Kidney capillary endothelial cell (primary cell): ENCODE measurements at regions not wholly inside any gene's neighbourhood (a gene's known extent, or its start where the extent isn't known, plus 50 kb on each side); places are given as distances from the start of the nearest gene placed in this dataset.
A peak's percentile ranks its signal among the peaks of the same experiment; 100 is the strongest.
"Not testable (repeated sequence)": the region's sequence is repeated elsewhere in the genome, so short reads cannot be mapped to it uniquely, and the experiment has no call there.

Source experiments
- DNase-seq: peaks from one replicate; pipeline ENCODE4 v3.0.0-alpha.2; 2018; ENCODE audit warnings: low spot score

DNA sequence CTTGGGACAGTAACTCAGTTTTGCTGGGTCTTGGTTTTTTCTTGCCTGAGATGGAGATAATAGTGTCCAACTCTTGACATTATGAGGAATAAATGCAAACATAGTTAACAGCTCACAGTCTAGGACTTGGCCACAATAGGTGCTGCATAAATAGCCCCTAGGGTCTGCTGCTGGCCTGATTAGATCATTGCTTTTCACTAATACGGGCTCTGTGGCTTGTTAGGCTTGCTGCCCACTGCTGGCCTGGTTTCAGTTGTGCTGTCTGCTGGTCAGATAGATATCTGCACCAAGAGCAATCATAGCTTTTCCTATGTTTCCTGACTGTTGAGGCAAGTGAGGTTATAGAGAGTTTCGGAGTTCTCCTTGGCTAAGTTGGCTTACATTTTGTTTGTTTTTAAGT, 246.1 kb downstream of the DNAJB9 start:
- no peak for DNase-seq

DNA sequence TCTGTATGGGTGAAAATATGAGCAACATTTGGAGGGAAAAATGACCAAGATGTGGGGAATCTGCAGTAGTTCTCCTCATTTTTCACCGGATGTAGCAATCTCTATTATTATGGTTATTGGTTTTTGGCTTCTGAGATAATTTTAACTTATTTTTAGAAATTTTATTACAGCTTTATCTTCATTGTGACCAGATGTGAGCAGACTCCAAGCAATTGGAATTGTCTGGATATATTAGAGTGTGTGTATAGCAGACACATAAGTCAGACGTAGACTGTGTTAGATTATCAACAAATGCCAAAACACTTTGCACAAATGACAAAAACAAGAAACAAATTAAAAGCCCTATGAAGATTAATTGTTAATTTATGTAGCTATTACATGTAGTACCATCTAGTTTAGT, 249.1 kb downstream of the DNAJB9 start:
- no peak for DNase-seq

- peak; percentile 51 for DNase-seq
Measured at GRCh38 chr7:108824840-108825580, 255.3 kb downstream of the DNAJB9 start.

DNA sequence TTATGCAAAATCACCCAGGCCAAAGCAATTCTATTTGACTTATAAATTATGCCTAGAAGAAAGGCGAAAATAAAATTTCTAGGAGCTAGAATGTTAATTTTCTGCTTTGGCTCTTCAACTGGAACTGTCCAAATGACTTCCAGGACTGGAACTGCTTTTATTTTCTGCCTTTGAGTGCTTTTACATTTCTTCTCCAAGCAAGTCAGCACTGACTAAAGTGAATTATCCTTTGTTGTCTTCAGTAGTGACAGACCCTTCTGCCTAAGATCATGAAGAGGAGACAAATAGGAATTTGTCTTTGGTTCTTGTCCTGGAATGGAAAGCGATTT, 255.9 kb downstream of the DNAJB9 start:
- DNase-seq, result peak; percentile 1

DNA sequence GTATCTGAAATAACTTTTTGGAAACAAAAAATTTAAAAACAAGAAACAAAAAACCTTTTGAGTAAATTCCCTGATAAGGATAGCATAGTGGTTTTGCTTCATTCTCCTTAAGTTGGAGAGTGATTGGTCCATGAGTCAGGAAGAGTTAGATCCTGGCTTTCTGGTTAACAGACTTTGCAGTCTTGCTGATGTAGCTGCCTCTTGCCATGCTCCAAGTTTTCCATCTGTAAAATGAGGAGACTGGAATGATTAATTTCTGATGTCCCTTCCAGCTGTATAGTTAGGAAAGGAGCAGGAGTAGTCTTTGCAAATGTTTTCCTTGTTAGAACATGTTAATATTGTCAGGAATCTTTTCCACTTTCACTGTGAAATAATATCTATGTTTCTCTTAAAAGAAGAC, 266.6 kb downstream of the DNAJB9 start:
- DNase-seq, result no peak

DNA sequence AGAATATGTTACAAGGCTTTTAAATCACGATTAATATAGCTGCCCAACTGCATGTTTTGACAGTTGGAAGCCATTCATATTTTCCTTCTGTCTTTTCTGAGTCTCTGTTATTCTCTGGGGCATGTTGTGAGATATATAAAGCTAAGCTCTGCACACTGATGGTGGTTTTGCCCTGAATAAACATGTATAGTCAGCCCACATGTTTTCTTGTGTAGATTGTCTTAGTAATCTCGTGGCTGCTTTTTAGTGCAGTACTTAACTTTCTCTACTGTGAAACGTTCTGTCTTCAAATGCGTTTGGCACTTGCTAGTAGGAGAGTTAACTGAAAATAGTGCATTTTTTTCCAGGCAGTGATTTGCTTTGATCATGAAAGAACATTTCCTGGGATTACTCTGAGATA, 268.5 kb downstream of the DNAJB9 start:
- no peak for DNase-seq

DNA sequence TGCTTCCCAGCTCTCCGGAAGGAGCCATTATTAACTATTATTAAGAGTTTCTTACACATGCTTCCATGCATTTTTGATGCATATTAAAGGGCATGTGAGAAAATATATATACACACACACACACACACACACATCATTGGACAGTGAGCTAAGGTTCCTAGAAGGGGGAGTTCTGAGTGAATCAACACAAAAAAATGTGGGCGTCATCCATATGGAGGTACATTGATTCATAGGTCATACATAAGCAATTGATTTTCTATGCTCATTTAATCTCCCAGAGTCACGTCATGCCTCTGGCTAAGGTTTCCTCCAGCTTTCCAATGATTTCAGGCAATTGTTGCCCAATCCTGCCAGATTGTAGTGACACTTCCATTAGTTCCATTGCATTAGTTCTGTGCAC, 269.4 kb downstream of the DNAJB9 start:
- DNase-seq, result no peak

- no peak for DNase-seq
Measured at GRCh38 chr7:108845951-108846350, 276.3 kb downstream of the DNAJB9 start.

GRCh38 chr7:108846471-108846870, 276.8 kb downstream of the DNAJB9 start:
- no peak for DNase-seq

DNA sequence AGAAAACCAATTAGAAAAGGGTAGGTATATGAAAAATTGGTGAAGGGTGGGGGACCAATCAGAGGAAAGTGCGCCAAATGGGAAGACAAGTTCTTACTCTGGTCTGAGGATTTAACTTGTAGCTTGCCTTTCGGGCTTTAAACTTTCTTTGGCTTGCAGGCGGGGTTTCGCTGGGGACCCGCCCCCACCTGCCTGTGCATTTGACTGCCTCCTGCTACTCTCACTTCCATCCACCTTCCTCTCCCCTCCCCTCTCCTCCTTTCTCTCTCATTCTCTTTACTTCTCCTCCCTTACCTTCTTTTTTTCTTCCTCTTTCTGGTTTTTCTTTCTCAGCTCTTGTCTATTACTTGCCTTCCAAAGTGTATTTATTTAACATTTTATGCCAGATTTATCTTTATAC, 278.8 kb downstream of the DNAJB9 start:
- DNase-seq, result no peak

GRCh38 chr7:108860615-108861014, 290.9 kb downstream of the DNAJB9 start:
- DNase-seq, result no peak

DNA sequence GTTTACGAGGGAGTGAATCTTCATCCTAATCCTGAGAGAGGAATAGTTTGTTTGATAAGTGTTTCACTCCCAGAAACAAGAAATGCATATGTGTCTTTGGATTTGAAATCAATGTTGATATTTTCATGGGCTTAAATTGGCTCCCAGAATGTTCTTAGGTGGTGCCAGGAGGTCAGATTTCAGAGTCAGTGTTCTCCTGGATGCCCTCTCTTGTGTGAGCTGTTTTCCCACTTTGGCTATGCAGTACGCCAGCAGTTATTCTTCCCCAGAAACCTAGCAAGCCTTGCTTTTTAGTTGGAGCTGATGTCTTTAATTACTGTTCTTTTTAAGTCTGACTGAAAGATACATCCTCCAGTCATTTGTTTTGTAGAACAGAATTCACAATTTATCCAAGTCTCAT, 291.4 kb downstream of the DNAJB9 start:
- no peak for DNase-seq

- no peak for DNase-seq
Measured at GRCh38 chr7:108863227-108863848, 293.7 kb downstream of the DNAJB9 start.

DNA sequence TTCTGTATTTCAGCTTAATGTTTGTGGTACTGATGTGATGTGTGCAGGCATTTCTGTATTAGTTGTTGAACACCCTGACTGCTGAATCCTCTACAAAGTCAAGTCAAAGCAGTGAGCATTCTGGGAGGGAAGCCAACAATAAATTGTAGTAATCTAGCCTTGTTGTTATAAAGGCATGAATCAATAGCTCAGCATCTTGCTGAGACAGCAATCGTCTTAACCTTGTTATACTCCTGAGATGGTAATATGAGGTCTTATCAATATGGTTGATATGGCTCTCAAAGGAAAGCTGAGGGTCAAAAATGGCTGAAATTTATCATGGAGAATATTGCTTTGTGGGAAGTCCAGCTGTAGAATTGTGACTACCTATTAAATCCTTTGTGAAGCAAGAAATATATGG, 299.4 kb downstream of the DNAJB9 start:
- no peak for DNase-seq

GRCh38 chr7:108875139-108875538, 305.5 kb downstream of the DNAJB9 start:
- DNase-seq, result no peak

DNA sequence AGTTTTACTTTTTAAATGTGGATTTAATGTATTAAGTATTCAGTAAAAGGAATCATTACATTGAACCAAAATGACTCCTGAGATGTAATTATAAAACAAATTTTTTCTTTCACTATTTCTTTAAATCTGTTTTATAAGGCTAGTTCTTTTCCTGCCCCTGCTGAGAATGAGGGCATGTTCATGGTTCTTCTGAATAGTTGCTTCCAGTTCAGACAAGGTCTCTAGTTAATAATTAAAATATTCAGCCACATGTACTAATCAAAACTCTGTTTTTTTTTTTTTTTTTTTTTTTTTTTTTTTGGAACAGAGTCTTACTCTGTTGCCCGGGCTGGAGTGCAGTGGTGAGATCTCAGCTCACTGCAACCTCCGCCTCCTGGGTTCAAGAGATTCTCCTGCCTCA, 321.2 kb downstream of the DNAJB9 start:
- no peak for DNase-seq

DNA sequence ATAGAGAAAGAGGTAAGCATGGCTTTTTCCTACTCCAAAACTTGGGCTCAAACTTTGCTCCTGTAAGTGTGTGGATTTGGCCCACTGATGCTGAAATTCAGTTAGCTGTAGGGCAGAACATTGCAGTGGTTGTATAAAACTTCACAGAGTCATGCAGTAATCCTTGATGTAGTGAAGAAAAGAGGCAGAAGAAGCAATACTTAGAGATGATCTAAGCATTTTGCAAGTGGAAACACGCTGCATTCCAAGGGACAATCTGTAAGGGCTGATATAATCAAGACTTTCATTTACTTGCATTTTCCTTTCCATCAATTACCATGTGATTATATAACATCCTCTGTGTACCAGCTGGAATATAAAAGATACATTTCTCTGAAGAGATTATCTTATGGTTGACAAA, 338.8 kb downstream of the DNAJB9 start:
- DNase-seq, result no peak

- DNase-seq, result no peak
Measured at GRCh38 chr7:108911016-108911415, 341.3 kb downstream of the DNAJB9 start.

- DNase-seq, result no peak
Measured at GRCh38 chr7:108920490-108920889, 350.8 kb downstream of the DNAJB9 start.

- not testable (repeated sequence) for DNase-seq
Measured at GRCh38 chr7:108943048-108943447, 373.4 kb downstream of the DNAJB9 start.

DNA sequence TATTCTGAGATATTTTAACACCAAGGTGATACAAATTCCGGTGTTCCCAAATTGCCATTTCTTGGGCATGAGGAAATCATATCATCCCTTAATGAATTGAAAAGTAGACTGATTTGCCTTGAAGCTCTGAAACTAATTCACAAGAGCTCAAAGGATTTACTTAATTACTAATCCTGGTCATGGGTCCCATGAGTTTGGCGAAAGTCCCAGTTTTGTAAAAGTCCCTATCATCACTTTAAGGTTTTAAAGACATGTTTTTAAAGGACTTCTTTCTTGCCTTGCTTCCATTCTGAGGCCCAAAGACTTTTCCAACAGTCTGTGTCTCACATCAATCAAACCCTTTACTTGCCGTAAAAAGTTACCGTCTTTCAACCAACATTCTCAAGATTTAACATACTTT, 377.9 kb downstream of the DNAJB9 start:
- DNase-seq, result no peak

GRCh38 chr7:108972004-108972403, 402.3 kb downstream of the DNAJB9 start:
- no peak for DNase-seq

DNA sequence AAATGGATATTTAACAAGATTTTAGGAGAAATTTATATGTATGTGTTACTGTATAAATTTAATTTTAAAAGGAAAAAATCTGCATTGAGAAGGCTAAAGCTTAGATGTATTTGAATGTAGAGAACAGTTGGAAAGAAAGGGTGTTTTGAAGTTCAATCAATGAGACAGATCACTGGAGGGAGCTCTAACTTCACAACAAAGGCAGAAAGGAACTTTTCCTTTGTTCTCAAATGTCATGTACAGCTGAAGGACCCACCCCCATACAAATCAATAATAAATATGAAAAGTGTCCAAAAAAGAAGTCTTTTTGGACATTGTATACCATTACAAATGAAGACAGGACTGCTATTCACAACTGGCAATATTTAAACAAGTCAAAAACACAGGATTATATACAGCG, 403.4 kb downstream of the DNAJB9 start:
- DNase-seq, result no peak

- DNase-seq, result no peak
Measured at GRCh38 chr7:108974641-108975040, 405.0 kb downstream of the DNAJB9 start.
